ENCODE measurements at regions not wholly inside any gene's neighbourhood (a gene's known extent, or its start where the extent isn't known, plus 50 kb on each side); places are given as distances from the start of the nearest gene placed in this dataset.

GRCh38 chr15:100705065-100705464 is 102.7 kb downstream of the ASB7 start:
- H3K36me3 ChIP-seq (ENCODE audit: insufficient read depth, low read length): no peaks in the 10 kb centered on the region
- no peak overlapping the region for H3K4me2 ChIP-seq (ENCODE audit: insufficient read depth, low read length)
- no peaks in the 10 kb centered on the region for H4K20me1 ChIP-seq (ENCODE audit: insufficient read depth, low read length)
- DNase-seq (no peak), ATAC-seq (ENCODE audit: insufficient read depth, low read depth) (no peak)
- TF ChIP-seq CTCF (IDR thresholded peaks at IDR 0.05; ENCODE audit: borderline replicate concordance, extremely low read depth, low read length, poor library complexity, severe bottlenecking): no peak
- TF ChIP-seq EZH2 (IDR thresholded peaks at IDR 0.05; ENCODE audit: borderline replicate concordance, low read depth, low read length, severe bottlenecking): no peak
- H3K79me2 ChIP-seq (ENCODE audit: insufficient read depth, low read length): no peaks in the 10 kb centered on the region
- H3K4me1 ChIP-seq (ENCODE audit: insufficient read depth, low read length): no peaks in the 10 kb centered on the region
- H3K27me3 ChIP-seq (ENCODE audit: insufficient read depth, low read length, poor library complexity): no peaks in the 10 kb centered on the region
- H3K9me3 ChIP-seq (ENCODE audit: insufficient read depth, low read length, severe bottlenecking): no peaks in the 10 kb centered on the region
- H2AFZ ChIP-seq (ENCODE audit: low read depth, low read length): no peak overlapping the region
- no peak overlapping the region for H3K9ac ChIP-seq (ENCODE audit: low read depth, low read length)
- no peak overlapping the region for H3K27ac ChIP-seq (ENCODE audit: low read length)
- H3K4me3 ChIP-seq (ENCODE audit: low read depth in 1 of 2, low read length in 2 of 2): no peak overlapping the region

GRCh38 chr15:100705841-100706240 is 103.5 kb downstream of the ASB7 start:
- H4K20me1 ChIP-seq (ENCODE audit: insufficient read depth, low read length): no peaks in the 10 kb centered on the region
- no peak overlapping the region for H3K4me2 ChIP-seq (ENCODE audit: insufficient read depth, low read length)
- H3K27me3 ChIP-seq (ENCODE audit: insufficient read depth, low read length, poor library complexity): no peaks in the 10 kb centered on the region
- no peak for DNase-seq
- TF ChIP-seq CTCF (IDR thresholded peaks at IDR 0.05; ENCODE audit: borderline replicate concordance, extremely low read depth, low read length, poor library complexity, severe bottlenecking) (no peak), EZH2 (IDR thresholded peaks at IDR 0.05; ENCODE audit: borderline replicate concordance, low read depth, low read length, severe bottlenecking) (no peak)
- no peaks in the 10 kb centered on the region for H3K4me1 ChIP-seq (ENCODE audit: insufficient read depth, low read length)
- no peaks in the 10 kb centered on the region for H3K79me2 ChIP-seq (ENCODE audit: insufficient read depth, low read length)
- H3K36me3 ChIP-seq (ENCODE audit: insufficient read depth, low read length): no peaks in the 10 kb centered on the region
- no peak overlapping the region for H2AFZ ChIP-seq (ENCODE audit: low read depth, low read length)
- H3K9ac ChIP-seq (ENCODE audit: low read depth, low read length): no peak overlapping the region
- H3K4me3 ChIP-seq (ENCODE audit: low read depth in 1 of 2, low read length in 2 of 2): no peak overlapping the region
- ATAC-seq (ENCODE audit: insufficient read depth, low read depth): no peak
- H3K9me3 ChIP-seq (ENCODE audit: insufficient read depth, low read length, severe bottlenecking): no peaks in the 10 kb centered on the region
- H3K27ac ChIP-seq (ENCODE audit: low read length): no peak overlapping the region

- Histone ChIP-seq H4K20me1 (ENCODE audit: insufficient read depth, low read length) (no peaks in the 10 kb centered on the region), H3K9me3 (ENCODE audit: insufficient read depth, low read length, severe bottlenecking) (no peaks in the 10 kb centered on the region), H3K27me3 (ENCODE audit: insufficient read depth, low read length, poor library complexity) (no peaks in the 10 kb centered on the region), H3K4me3 (ENCODE audit: low read depth in 1 of 2, low read length in 2 of 2) (no peak overlapping the region), H3K4me1 (ENCODE audit: insufficient read depth, low read length) (no peaks in the 10 kb centered on the region), H3K27ac (ENCODE audit: low read length) (no peak overlapping the region), H3K79me2 (ENCODE audit: insufficient read depth, low read length) (no peaks in the 10 kb centered on the region), H3K36me3 (ENCODE audit: insufficient read depth, low read length) (no peaks in the 10 kb centered on the region), H3K4me2 (ENCODE audit: insufficient read depth, low read length) (no peak overlapping the region), H2AFZ (ENCODE audit: low read depth, low read length) (no peak overlapping the region), H3K9ac (ENCODE audit: low read depth, low read length) (no peak overlapping the region)
- ATAC-seq (ENCODE audit: insufficient read depth, low read depth) (no peak), DNase-seq (no peak)
- TF ChIP-seq CTCF (IDR thresholded peaks at IDR 0.05; ENCODE audit: borderline replicate concordance, extremely low read depth, low read length, poor library complexity, severe bottlenecking): no peak
- no peak for TF ChIP-seq EZH2 (IDR thresholded peaks at IDR 0.05; ENCODE audit: borderline replicate concordance, low read depth, low read length, severe bottlenecking)
These were observed 104.8 kb downstream of the ASB7 start for GRCh38 chr15:100707229-100707628.

GRCh38 chr15:100708916-100709315 is 106.5 kb downstream of the ASB7 start:
- ATAC-seq (ENCODE audit: insufficient read depth, low read depth): no peak
- Histone ChIP-seq H3K79me2 (ENCODE audit: insufficient read depth, low read length) (no peaks in the 10 kb centered on the region), H3K4me2 (ENCODE audit: insufficient read depth, low read length) (no peak overlapping the region), H4K20me1 (ENCODE audit: insufficient read depth, low read length) (no peaks in the 10 kb centered on the region), H3K4me3 (ENCODE audit: low read depth in 1 of 2, low read length in 2 of 2) (no peak overlapping the region), H3K27me3 (ENCODE audit: insufficient read depth, low read length, poor library complexity) (no peaks in the 10 kb centered on the region), H3K9ac (ENCODE audit: low read depth, low read length) (no peak overlapping the region), H2AFZ (ENCODE audit: low read depth, low read length) (no peak overlapping the region), H3K36me3 (ENCODE audit: insufficient read depth, low read length) (no peaks in the 10 kb centered on the region), H3K27ac (ENCODE audit: low read length) (no peak overlapping the region), H3K4me1 (ENCODE audit: insufficient read depth, low read length) (no peaks in the 10 kb centered on the region), H3K9me3 (ENCODE audit: insufficient read depth, low read length, severe bottlenecking) (no peaks in the 10 kb centered on the region)
- no peak for TF ChIP-seq EZH2 (IDR thresholded peaks at IDR 0.05; ENCODE audit: borderline replicate concordance, low read depth, low read length, severe bottlenecking)
- TF ChIP-seq CTCF (IDR thresholded peaks at IDR 0.05; ENCODE audit: borderline replicate concordance, extremely low read depth, low read length, poor library complexity, severe bottlenecking): no peak
- DNase-seq: no peak
